Astrocyte (in vitro differentiated cells and primary cell): ENCODE measurements at regions not wholly inside any gene's neighbourhood (a gene's known extent, or its start where the extent isn't known, plus 50 kb on each side); places are given as distances from the start of the nearest gene placed in this dataset.

Experiments
- EZH2 ChIP-seq: IDR thresholded peaks from 2 replicates; pipeline ENCODE4 v1.6.1; 2012; ENCODE audit warnings: mild to moderate bottlenecking, low read length, inconsistent platforms; ENCODE audit not compliant: insufficient read depth
- TF ChIP-seq, protein P1 (sequence below): IDR thresholded peaks from 2 replicates; pipeline ENCODE4 v1.5.1; 2011; ENCODE audit warnings: low read depth, mild to moderate bottlenecking, inconsistent platforms, low read length, moderate library complexity; ENCODE audit not compliant: insufficient read depth

DNA sequence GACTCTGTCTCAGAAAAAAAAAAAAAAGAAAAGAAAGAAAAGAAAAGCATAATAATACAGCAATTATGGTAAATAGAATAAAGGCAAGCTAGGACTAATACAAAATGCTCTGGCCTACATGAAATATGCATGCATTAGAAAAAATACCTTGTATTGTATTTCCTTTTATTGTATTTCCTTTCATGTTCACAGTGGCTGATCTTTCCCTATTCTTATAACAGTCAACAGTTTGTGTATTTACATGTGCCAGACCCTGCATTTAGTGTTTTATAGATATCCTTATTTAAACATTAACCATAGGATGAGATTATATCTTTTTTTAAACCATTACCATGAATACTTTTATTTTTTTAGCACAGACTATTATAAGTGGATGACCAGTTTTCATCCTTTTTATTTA lies 56.3 kb upstream of the ARL15 start:
- TF ChIP-seq, protein P1, sequence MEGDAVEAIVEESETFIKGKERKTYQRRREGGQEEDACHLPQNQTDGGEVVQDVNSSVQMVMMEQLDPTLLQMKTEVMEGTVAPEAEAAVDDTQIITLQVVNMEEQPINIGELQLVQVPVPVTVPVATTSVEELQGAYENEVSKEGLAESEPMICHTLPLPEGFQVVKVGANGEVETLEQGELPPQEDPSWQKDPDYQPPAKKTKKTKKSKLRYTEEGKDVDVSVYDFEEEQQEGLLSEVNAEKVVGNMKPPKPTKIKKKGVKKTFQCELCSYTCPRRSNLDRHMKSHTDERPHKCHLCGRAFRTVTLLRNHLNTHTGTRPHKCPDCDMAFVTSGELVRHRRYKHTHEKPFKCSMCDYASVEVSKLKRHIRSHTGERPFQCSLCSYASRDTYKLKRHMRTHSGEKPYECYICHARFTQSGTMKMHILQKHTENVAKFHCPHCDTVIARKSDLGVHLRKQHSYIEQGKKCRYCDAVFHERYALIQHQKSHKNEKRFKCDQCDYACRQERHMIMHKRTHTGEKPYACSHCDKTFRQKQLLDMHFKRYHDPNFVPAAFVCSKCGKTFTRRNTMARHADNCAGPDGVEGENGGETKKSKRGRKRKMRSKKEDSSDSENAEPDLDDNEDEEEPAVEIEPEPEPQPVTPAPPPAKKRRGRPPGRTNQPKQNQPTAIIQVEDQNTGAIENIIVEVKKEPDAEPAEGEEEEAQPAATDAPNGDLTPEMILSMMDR: no peak
- TF ChIP-seq EZH2: no peak
